Loucy (cell line): ENCODE measurements at regions not wholly inside any gene's neighbourhood (a gene's known extent, or its start where the extent isn't known, plus 50 kb on each side); places are given as distances from the start of the nearest gene placed in this dataset.

ENCODE experiments used
- CTCF ChIP-seq: fragments of 200-600 bp; sonication (generic); conservative IDR thresholded peaks from 2 replicates; pipeline ENCODE4 v1.5.1; 2014; ENCODE audit warnings: mild to moderate bottlenecking, antibody characterized with exemption, low read length
- EZH2phosphoT487 ChIP-seq: fragments of 200-600 bp; IDR thresholded peaks from 2 replicates; pipeline ENCODE4 v1.6.1; 2018; ENCODE audit warnings: antibody characterized with exemption, mild to moderate bottlenecking, moderate library complexity, borderline replicate concordance

- no peak for TF ChIP-seq EZH2phosphoT487
- no peak for TF ChIP-seq CTCF
Observed at GRCh38 chr5:6243706-6244338, 134.5 kb downstream of the MED10 start.
